ENCODE measurements at regions not wholly inside any gene's neighbourhood (a gene's known extent, or its start where the extent isn't known, plus 50 kb on each side); places are given as distances from the start of the nearest gene placed in this dataset.

GRCh38 chr12:30323008-30323407 lies 372.7 kb downstream of the IPO8 start:
- Histone ChIP-seq H3K27me3 (no peaks in the 10 kb centered on the region), H3K4me1 (no peaks in the 10 kb centered on the region), H3K9me3 (peaks cover 0 to 11% of the 10 kb centered on the region in 2 donors), H3K27ac (no peak overlapping the region), H3K4me3 (no peak overlapping the region), H3K36me3 (no peaks in the 10 kb centered on the region)
- DNase-seq, result no peak
- intact Hi-C loops (cut with DNase I), result no loop called here
- TF ChIP-seq CTCF (IDR thresholded peaks at IDR 0.05), result no peak
- no peak for ATAC-seq

GRCh38 chr12:30320561-30320960 lies 375.1 kb downstream of the IPO8 start:
- intact Hi-C loops (cut with DNase I), result no loop called here
- TF ChIP-seq CTCF (IDR thresholded peaks at IDR 0.05), result no peak
- DNase-seq (no peak), ATAC-seq (no peak)
- H3K4me1 ChIP-seq, result no peaks in the 10 kb centered on the region
- no peaks in the 10 kb centered on the region for H3K27me3 ChIP-seq
- no peaks in the 10 kb centered on the region for H3K36me3 ChIP-seq
- H3K27ac ChIP-seq, result no peak overlapping the region
- H3K9me3 ChIP-seq, result peaks cover 0 to 6% of the 10 kb centered on the region in 2 donors
- no peak overlapping the region for H3K4me3 ChIP-seq

- no peak for ATAC-seq
- intact Hi-C loops (cut with DNase I), result no loop called here
- Histone ChIP-seq H3K9me3 (peaks cover 0 to 24% of the 10 kb centered on the region in 2 donors), H3K27ac (no peak overlapping the region), H3K27me3 (no peaks in the 10 kb centered on the region), H3K4me1 (no peaks in the 10 kb centered on the region), H3K36me3 (no peaks in the 10 kb centered on the region), H3K4me3 (no peak overlapping the region)
- DNase-seq, result no peak
- no peak for TF ChIP-seq CTCF (IDR thresholded peaks at IDR 0.05)
Measured at GRCh38 chr12:30314506-30315100, 381.1 kb downstream of the IPO8 start.

- Histone ChIP-seq H3K27ac (no peak overlapping the region), H3K9me3 (peaks cover 0 to 28% of the 10 kb centered on the region in 2 donors), H3K4me3 (no peak overlapping the region), H3K27me3 (no peaks in the 10 kb centered on the region), H3K4me1 (no peaks in the 10 kb centered on the region), H3K36me3 (no peaks in the 10 kb centered on the region)
- ATAC-seq, result no peak
- DNase-seq, result no peak
- intact Hi-C loops (cut with DNase I), result no loop called here
- no peak for TF ChIP-seq CTCF (IDR thresholded peaks at IDR 0.05)
Measured at GRCh38 chr12:30308010-30308717, 387.5 kb downstream of the IPO8 start.

DNA sequence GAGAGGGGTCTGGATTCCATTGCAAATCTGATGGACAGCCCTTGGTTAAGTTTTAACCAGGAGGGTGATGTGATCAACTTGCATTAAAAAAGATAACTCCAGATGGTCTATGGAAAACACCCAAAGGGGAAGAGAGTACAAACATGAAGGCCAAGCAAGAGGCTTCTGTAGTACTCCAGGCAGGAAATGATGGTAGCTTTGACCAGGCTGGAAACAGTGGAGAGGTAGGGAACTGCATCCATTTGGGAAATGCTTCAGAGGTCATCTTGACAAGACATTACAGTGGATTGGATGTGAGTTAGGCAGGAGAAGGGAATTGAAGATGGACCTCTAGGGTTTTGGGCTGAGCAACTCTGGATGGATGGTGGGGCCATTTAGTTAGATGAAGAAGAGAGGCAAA lies 391.1 kb downstream of the IPO8 start:
- DNase-seq (no peak), ATAC-seq (no peak)
- no peaks in the 10 kb centered on the region for H3K27me3 ChIP-seq
- no peaks in the 10 kb centered on the region for H3K4me1 ChIP-seq
- H3K27ac ChIP-seq, result no peak overlapping the region
- H3K4me3 ChIP-seq, result no peak overlapping the region
- H3K36me3 ChIP-seq, result no peaks in the 10 kb centered on the region
- intact Hi-C loops (cut with DNase I), result no loop called here
- peaks cover 0 to 3% of the 10 kb centered on the region in 2 donors for H3K9me3 ChIP-seq
- TF ChIP-seq CTCF (IDR thresholded peaks at IDR 0.05), result no peak

All from left lung (tissue), 4 donors.